ENCODE measurements at regions not wholly inside any gene's neighbourhood (a gene's known extent, or its start where the extent isn't known, plus 50 kb on each side); places are given as distances from the start of the nearest gene placed in this dataset.

GRCh38 chr18:78085241-78086185 lies 835.9 kb downstream of the GALR1 start:
- Histone ChIP-seq H3K27ac (ENCODE audit: insufficient read depth, low read length, poor library complexity, severe bottlenecking) (no peak overlapping the region), H3K36me3 (ENCODE audit: control insufficient read depth, insufficient read depth, low read length) (no peaks in the 10 kb centered on the region), H3K4me3 (ENCODE audit: insufficient read depth, low read depth, low read length, poor library complexity, severe bottlenecking) (no peak overlapping the region), H3K4me1 (ENCODE audit: control insufficient read depth, insufficient read depth, low read length, poor library complexity, severe bottlenecking) (no peaks in the 10 kb centered on the region), H3K9me3 (ENCODE audit: control insufficient read depth, low read length) (no peaks in the 10 kb centered on the region), H3K27me3 (replicated peaks; ENCODE audit: control insufficient read depth, insufficient read depth, low read length, poor library complexity, severe bottlenecking) (no peaks in the 10 kb centered on the region)
- DNase-seq = no peak

- no peak for DNase-seq
- Histone ChIP-seq H3K27ac (ENCODE audit: insufficient read depth, low read length, poor library complexity, severe bottlenecking) (no peak overlapping the region), H3K9me3 (ENCODE audit: control insufficient read depth, low read length) (no peaks in the 10 kb centered on the region), H3K36me3 (ENCODE audit: control insufficient read depth, insufficient read depth, low read length) (no peaks in the 10 kb centered on the region), H3K27me3 (replicated peaks; ENCODE audit: control insufficient read depth, insufficient read depth, low read length, poor library complexity, severe bottlenecking) (no peaks in the 10 kb centered on the region), H3K4me1 (ENCODE audit: control insufficient read depth, insufficient read depth, low read length, poor library complexity, severe bottlenecking) (no peaks in the 10 kb centered on the region), H3K4me3 (ENCODE audit: insufficient read depth, low read depth, low read length, poor library complexity, severe bottlenecking) (no peak overlapping the region)
Observed at GRCh38 chr18:78086931-78087330, 837.3 kb downstream of the GALR1 start.

DNA sequence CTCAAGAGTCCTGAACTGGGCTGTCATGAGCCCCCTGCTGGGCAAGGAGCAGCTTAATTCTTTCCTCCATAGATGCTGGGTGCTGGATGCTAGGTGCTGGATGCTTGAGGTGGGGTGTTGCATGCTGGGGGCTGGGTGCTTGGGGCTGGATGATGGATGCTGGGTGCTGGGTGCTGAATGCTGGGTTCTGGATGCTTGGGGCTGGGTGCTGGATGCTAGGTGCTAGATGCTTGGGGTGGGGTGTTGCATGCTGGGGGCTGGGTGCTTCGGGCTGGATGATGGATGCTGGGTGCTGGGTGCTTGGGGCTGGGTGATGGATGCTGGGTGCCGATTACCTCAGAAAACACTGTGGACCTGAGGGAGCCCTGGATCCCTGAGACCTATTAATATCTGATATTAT lies 837.7 kb downstream of the GALR1 start:
- H3K4me1 ChIP-seq (ENCODE audit: control insufficient read depth, insufficient read depth, low read length, poor library complexity, severe bottlenecking) = no peaks in the 10 kb centered on the region
- no peaks in the 10 kb centered on the region for H3K9me3 ChIP-seq (ENCODE audit: control insufficient read depth, low read length)

GRCh38 chr18:78090584-78090983 lies 840.9 kb downstream of the GALR1 start:
- Histone ChIP-seq H3K4me1 (ENCODE audit: control insufficient read depth, insufficient read depth, low read length, poor library complexity, severe bottlenecking) (no peaks in the 10 kb centered on the region), H3K27ac (ENCODE audit: insufficient read depth, low read length, poor library complexity, severe bottlenecking) (no peak overlapping the region), H3K4me3 (ENCODE audit: insufficient read depth, low read depth, low read length, poor library complexity, severe bottlenecking) (no peak overlapping the region), H3K9me3 (ENCODE audit: control insufficient read depth, low read length) (no peaks in the 10 kb centered on the region), H3K36me3 (ENCODE audit: control insufficient read depth, insufficient read depth, low read length) (no peaks in the 10 kb centered on the region), H3K27me3 (replicated peaks; ENCODE audit: control insufficient read depth, insufficient read depth, low read length, poor library complexity, severe bottlenecking) (no peaks in the 10 kb centered on the region)
- no peak for DNase-seq

More for the DNA sequence above, 837.7 kb downstream of the GALR1 start:
- Histone ChIP-seq H3K27ac (ENCODE audit: insufficient read depth, low read length, poor library complexity, severe bottlenecking) (no peak overlapping the region), H3K4me3 (ENCODE audit: insufficient read depth, low read depth, low read length, poor library complexity, severe bottlenecking) (no peak overlapping the region), H3K27me3 (replicated peaks; ENCODE audit: control insufficient read depth, insufficient read depth, low read length, poor library complexity, severe bottlenecking) (no peaks in the 10 kb centered on the region), H3K36me3 (ENCODE audit: control insufficient read depth, insufficient read depth, low read length) (no peaks in the 10 kb centered on the region)
- no peak for DNase-seq

DNA sequence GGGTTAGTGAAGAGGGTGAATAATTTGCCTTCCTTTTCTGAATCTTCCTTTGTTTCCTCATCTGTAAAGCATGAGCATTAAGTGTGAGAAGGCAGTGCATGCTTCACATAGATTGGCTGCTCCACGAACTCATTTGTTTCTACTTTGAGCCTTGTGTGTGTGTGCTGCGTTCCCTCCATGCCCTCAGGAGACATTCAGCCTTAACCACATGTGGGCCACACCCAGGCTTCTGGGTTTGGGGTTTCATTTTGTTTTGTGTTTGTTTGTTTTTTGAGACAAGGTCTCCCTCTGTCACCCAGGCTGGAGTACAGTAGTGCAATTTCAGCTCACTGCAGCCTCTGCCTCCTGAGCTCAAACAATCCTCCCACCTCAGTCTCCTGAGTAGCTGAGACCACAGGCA lies 843.3 kb downstream of the GALR1 start:
- Histone ChIP-seq H3K27me3 (replicated peaks; ENCODE audit: control insufficient read depth, insufficient read depth, low read length, poor library complexity, severe bottlenecking) (no peaks in the 10 kb centered on the region), H3K27ac (ENCODE audit: insufficient read depth, low read length, poor library complexity, severe bottlenecking) (no peak overlapping the region), H3K9me3 (ENCODE audit: control insufficient read depth, low read length) (no peaks in the 10 kb centered on the region), H3K4me1 (ENCODE audit: control insufficient read depth, insufficient read depth, low read length, poor library complexity, severe bottlenecking) (no peaks in the 10 kb centered on the region), H3K36me3 (ENCODE audit: control insufficient read depth, insufficient read depth, low read length) (no peaks in the 10 kb centered on the region), H3K4me3 (ENCODE audit: insufficient read depth, low read depth, low read length, poor library complexity, severe bottlenecking) (no peak overlapping the region)
- DNase-seq = no peak

- H3K9me3 ChIP-seq (ENCODE audit: control insufficient read depth, low read length) = no peaks in the 10 kb centered on the region
- H3K27me3 ChIP-seq (replicated peaks; ENCODE audit: control insufficient read depth, insufficient read depth, low read length, poor library complexity, severe bottlenecking) = no peaks in the 10 kb centered on the region
- no peaks in the 10 kb centered on the region for H3K4me1 ChIP-seq (ENCODE audit: control insufficient read depth, insufficient read depth, low read length, poor library complexity, severe bottlenecking)
- H3K36me3 ChIP-seq (ENCODE audit: control insufficient read depth, insufficient read depth, low read length) = no peaks in the 10 kb centered on the region
- no peak overlapping the region for H3K27ac ChIP-seq (ENCODE audit: insufficient read depth, low read length, poor library complexity, severe bottlenecking)
- DNase-seq = no peak
- no peak overlapping the region for H3K4me3 ChIP-seq (ENCODE audit: insufficient read depth, low read depth, low read length, poor library complexity, severe bottlenecking)
Observed at GRCh38 chr18:78099979-78100588, 850.4 kb downstream of the GALR1 start.

GRCh38 chr18:78101091-78101490 lies 851.4 kb downstream of the GALR1 start:
- Histone ChIP-seq H3K27me3 (replicated peaks; ENCODE audit: control insufficient read depth, insufficient read depth, low read length, poor library complexity, severe bottlenecking) (no peaks in the 10 kb centered on the region), H3K4me1 (ENCODE audit: control insufficient read depth, insufficient read depth, low read length, poor library complexity, severe bottlenecking) (no peaks in the 10 kb centered on the region), H3K9me3 (ENCODE audit: control insufficient read depth, low read length) (no peaks in the 10 kb centered on the region), H3K27ac (ENCODE audit: insufficient read depth, low read length, poor library complexity, severe bottlenecking) (no peak overlapping the region), H3K4me3 (ENCODE audit: insufficient read depth, low read depth, low read length, poor library complexity, severe bottlenecking) (no peak overlapping the region), H3K36me3 (ENCODE audit: control insufficient read depth, insufficient read depth, low read length) (no peaks in the 10 kb centered on the region)
- DNase-seq = no peak

- Histone ChIP-seq H3K27me3 (replicated peaks; ENCODE audit: control insufficient read depth, insufficient read depth, low read length, poor library complexity, severe bottlenecking) (no peaks in the 10 kb centered on the region), H3K4me1 (ENCODE audit: control insufficient read depth, insufficient read depth, low read length, poor library complexity, severe bottlenecking) (no peaks in the 10 kb centered on the region), H3K9me3 (ENCODE audit: control insufficient read depth, low read length) (no peaks in the 10 kb centered on the region), H3K4me3 (ENCODE audit: insufficient read depth, low read depth, low read length, poor library complexity, severe bottlenecking) (no peak overlapping the region), H3K27ac (ENCODE audit: insufficient read depth, low read length, poor library complexity, severe bottlenecking) (no peak overlapping the region), H3K36me3 (ENCODE audit: control insufficient read depth, insufficient read depth, low read length) (no peaks in the 10 kb centered on the region)
- DNase-seq = no peak
Observed at GRCh38 chr18:78102135-78102534, 852.5 kb downstream of the GALR1 start.

DNA sequence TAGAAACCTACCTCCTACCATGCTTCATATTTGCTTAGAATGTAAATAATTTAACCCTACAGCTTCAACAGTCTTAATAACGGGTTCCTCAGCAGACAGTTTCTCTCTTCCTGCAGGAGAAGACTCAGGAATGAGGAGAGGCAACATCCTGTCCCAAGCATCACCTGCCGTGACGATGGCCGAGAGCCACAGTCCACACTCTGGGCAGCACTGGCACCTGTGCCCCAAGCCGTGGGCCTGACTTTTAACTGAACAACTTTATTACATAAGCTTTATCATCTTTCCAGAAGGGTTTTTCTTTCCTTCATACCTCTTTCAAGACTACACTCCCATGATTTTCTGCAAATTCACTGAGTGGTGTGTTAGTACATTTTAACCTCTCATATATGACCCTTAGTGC lies 856.0 kb downstream of the GALR1 start:
- DNase-seq = no peak
- Histone ChIP-seq H3K9me3 (ENCODE audit: control insufficient read depth, low read length) (no peaks in the 10 kb centered on the region), H3K27ac (ENCODE audit: insufficient read depth, low read length, poor library complexity, severe bottlenecking) (no peak overlapping the region), H3K4me1 (ENCODE audit: control insufficient read depth, insufficient read depth, low read length, poor library complexity, severe bottlenecking) (no peaks in the 10 kb centered on the region), H3K27me3 (replicated peaks; ENCODE audit: control insufficient read depth, insufficient read depth, low read length, poor library complexity, severe bottlenecking) (no peaks in the 10 kb centered on the region), H3K4me3 (ENCODE audit: insufficient read depth, low read depth, low read length, poor library complexity, severe bottlenecking) (no peak overlapping the region), H3K36me3 (ENCODE audit: control insufficient read depth, insufficient read depth, low read length) (no peaks in the 10 kb centered on the region)

- DNase-seq = no peak
- H3K27me3 ChIP-seq (replicated peaks; ENCODE audit: control insufficient read depth, insufficient read depth, low read length, poor library complexity, severe bottlenecking) = no peaks in the 10 kb centered on the region
- H3K36me3 ChIP-seq (ENCODE audit: control insufficient read depth, insufficient read depth, low read length) = no peaks in the 10 kb centered on the region
- no peaks in the 10 kb centered on the region for H3K4me1 ChIP-seq (ENCODE audit: control insufficient read depth, insufficient read depth, low read length, poor library complexity, severe bottlenecking)
- H3K27ac ChIP-seq (ENCODE audit: insufficient read depth, low read length, poor library complexity, severe bottlenecking) = no peak overlapping the region
- H3K4me3 ChIP-seq (ENCODE audit: insufficient read depth, low read depth, low read length, poor library complexity, severe bottlenecking) = no peak overlapping the region
- H3K9me3 ChIP-seq (ENCODE audit: control insufficient read depth, low read length) = no peaks in the 10 kb centered on the region
Observed at GRCh38 chr18:78106946-78107345, 857.3 kb downstream of the GALR1 start.

Data from effector memory CD4-positive, alpha-beta T cell (primary cell).